Muscle of back (tissue), 3 donors: ENCODE measurements at regions not wholly inside any gene's neighbourhood (a gene's known extent, or its start where the extent isn't known, plus 50 kb on each side); places are given as distances from the start of the nearest gene placed in this dataset.
A peak's percentile ranks its signal among the peaks of the same experiment; 100 is the strongest.

Source experiments
- DNase-seq, 3 donors: peaks; one replicate each; pipeline versions ENCODE4 v3.0.0 to v3.0.0-alpha.2; 2013

DNA sequence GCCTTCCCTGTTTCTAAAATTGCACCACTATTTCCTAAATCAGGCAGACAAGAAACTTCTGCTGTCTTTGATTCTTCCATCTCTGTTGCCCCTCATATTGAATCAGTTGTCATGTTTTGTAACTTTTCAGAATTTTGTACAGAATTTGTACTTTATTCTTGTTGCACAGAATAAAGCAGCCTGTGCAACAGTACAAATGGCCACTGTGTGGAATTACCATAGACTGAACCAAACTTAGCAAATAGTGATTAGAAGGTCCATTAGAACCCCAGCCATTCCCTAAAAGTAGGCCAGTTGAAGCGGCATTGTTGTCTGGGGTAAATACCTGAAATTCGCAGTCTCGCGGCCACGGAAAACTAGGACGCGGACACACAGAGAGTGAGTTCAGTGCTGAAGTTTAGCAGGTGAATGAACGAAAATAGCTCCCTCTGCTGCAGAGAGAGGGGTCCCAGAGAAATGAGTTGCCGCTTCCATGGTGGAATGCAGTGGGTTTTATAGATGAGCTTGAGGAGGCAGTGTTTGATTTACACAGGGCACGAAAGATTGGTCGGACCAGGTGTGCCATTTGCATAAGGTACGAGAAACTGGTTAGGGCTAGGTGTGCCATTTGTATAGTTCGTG, 71.8 kb downstream of the C4orf33 start:
- peak in 1 of 3 donors; percentile 25 for DNase-seq

DNA sequence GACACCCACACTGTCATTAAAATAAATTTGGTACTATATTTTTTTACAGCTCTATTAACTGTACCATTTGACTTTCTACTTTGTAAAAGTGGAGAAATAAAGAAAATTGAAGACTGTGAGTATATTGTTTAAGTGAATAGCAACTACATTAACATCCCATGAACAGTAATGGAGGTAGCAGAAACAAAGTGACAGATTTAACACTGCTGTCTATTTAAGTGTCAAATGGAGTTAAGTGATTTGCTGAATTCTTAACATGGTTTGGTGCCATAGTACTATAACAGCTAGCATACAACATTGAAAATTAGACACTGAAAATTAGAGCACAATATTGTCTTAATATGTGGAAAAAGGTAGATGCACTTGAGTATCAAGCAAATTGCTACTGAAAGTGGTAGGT, 76.2 kb downstream of the C4orf33 start:
- no peak for DNase-seq

DNA sequence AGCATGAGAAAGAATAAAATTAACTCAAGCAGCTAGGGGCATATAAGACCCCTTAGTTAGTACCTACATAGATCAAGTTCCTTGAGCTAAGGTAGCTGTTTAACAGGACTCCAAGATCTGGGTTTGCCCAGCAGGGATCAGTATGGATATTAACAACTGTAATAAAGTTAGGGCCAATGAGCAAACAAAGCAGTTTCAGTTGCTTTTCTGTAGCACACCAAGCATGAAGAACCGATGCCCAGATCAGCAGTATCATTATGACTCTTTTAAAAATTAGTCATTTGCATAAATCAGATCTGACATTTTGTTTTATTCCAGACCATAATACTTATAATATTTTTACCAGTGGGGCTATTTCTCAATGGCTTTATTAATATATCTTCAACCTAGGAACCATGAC, 80.9 kb downstream of the C4orf33 start:
- DNase-seq: no peak

DNA sequence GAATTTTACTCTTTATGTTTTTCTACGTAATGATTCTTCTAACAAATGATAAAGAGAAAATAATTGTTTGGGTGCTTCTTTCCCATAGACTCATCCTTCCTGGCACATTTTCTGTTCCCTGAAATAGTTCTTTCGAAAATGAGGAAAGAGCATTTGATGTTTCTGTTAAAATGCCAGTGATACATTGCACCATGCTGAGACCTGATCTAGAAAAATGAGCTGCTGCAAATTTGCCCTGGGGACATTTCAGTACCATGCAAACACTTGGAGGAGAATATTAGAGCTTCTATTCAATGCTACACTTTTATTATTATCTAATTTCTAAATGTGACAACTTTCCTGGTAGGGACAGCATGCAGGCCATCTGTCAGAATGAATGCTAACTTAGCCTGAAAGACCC, 83.3 kb downstream of the C4orf33 start:
- no peak for DNase-seq

DNA sequence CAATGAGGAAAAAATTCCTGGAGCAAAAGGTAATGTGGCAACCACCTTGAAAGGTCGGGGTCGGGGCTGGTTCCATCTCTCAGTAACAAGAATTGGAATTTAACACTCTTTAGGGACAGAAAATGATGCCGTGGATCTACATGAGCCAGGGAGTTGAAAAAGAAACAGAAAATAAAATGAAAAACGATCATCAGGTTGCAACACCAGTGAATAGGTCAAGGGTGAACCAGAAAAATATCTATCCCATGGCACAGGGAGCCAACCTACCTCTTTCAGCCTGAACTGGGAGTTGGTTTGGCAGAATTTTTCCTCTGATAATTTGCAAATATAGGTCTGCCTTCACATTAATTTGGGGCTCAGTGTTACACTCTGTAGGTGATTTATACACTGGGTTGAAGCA, 93.7 kb downstream of the C4orf33 start:
- no peak for DNase-seq

DNA sequence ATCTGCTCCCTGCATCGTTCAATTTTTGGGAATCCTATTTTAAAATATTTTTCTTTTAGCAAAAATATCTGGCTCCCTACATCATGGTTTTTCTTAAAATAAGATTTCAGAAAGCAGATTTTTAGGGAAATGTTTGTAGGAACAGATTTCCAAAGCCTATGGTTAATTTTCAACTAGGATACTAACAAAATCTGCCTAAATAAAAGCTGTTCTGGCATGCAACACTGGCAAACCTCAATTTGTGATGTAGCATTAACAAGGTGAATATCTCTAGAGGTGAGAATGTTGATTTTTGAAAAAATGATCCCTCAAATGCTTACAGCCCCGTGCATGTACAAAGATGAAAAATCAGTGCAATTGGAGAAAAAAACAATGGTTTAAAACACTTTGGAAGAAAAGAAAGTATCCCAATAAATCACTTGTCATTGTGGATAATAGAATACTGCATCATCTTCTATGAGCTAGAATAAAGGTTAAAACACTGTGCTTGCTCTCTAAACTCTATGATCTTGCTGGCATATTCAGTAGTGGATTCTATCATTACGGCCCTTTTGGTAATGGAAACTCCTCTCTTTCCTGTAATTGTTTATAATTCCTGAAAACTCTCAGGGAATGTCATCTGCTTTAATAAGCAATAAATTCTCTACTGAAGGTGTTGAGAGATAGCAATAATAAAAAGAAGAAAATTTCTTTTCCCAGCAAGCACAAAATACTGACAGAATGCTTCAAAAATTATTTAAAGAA, 97.6 kb downstream of the C4orf33 start:
- no peak for DNase-seq

DNA sequence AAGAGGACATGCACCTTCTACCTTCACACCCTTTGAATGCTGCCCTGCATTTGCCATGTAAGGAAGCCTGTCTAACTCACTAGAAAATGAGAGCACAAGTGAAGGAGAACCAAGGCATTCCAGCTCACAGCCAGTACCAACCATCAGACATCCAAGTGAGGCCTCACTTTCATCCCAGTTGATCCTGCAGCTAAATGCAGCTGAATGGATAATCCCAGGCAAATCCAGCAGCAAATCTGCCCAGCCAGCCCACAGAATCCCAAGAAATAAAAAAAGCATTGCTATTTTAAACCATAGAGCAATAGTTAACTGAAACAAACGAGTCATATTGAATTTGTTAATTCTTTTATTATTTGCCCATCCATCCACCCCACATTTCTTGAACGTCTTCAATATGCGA, 112.5 kb downstream of the C4orf33 start:
- DNase-seq: no peak

DNA sequence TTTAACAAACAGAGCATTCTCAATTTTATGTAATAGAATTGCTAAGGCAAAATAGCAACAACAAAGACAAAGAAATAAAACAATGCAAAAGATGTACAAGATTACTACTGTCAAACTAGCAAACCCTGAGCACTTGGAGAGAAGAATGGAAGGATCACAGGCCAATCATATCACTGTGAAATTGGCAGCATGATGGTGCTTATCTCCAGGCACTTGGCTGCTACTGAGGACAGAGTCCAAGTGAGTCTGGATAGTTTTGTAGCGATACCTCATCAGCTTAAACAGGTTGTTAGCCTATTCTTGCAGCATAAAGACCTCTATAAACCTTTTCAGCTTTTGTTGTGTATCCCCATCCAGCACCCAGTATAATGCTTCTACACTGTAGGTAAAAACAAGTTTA, 117.7 kb downstream of the C4orf33 start:
- no peak for DNase-seq

DNA sequence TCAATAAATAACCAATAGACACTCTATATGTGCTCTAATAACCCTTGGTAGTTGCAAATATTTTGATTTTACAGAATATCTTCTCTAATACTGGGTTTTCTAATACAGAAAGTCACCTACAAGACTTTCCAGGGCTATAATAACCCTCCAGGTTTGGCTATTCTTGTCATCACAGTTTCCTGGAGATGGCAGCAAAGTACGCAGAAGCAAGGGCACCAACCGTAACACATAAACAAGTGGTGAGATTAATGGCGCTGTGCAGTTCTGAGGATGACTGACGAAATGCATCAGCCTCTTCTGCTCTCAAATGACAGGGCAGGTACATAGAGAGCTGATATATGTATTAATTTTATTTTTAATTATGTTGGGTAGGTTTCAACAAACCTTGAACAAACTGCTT, 122.4 kb downstream of the C4orf33 start:
- peak in 1 of 3 donors; percentile 19 for DNase-seq

DNA sequence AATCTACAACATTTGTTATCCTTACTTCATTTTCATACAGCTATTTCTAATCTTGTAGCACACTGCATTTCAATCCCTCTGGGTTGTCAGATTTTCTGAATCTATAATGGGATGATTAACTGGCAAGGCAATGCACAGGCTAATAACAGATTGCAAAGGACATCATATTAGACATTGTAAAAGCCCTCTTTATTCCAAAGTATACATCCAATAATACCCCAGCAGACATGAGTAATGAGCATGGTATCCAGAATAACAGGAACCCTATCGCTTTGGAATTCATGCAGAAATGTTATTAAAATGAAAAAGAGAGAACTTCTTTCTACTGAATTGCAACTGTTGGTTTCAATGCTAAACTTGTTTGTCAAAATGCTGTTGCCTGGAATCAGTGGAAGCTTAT, 122.9 kb downstream of the C4orf33 start:
- DNase-seq: peak in 1 of 3 donors; percentile 20

DNA sequence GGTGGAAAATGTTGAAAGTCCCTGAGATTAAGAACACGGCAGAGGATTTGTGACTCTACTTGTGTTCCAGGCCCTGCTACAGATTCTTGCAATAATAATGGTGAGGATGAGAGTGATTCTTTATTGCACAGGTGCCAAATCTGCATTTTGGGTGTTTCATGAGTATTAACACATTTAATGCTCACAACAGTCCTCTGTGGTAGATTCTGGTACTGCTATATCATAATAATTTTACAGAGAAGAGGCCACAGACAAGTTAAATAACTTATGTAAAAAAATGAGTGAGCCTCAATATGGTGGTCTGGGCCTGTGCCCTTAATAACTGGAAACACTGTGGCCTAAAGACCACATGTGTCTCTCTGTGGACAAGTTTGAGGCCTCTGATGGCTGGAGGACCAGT, 124.3 kb downstream of the C4orf33 start:
- no peak for DNase-seq

DNA sequence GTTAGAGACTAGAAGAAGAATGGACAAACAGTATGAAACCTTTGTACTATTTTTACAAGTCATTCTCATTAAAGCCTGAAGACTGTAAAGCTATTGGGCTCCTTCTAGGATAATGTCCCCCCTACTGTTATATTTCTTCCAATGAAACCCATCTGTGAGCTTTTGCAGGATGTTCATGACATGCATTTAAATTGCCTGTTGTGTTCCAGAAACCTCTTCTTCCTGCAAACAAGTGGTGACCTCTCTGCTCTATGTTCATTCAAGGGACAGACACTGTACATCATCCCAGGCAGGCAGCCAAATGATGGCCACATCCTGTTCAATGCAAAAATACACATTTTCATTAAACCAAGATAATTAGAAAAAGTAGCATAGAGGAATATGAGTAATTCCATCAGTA, 128.0 kb downstream of the C4orf33 start:
- peak in 1 of 3 donors; percentile 15 for DNase-seq

DNA sequence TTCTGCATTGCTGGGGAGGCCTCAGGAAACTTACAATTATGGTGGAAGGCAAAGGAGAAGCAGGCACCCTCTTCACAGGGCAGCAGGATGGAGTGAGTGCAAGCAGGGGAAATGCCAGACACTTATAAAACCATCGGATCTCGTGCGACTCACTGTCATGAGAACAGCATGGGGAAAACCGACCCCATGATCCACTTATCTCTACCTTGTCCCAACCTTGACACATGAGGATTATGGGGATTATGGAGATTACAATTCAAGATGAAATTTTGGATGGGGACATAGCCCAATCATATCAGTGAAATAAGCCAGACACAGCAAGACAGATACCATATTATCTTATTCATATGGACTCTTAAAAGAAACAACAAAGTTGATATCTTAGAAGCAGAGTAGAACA, 134.9 kb downstream of the C4orf33 start:
- no peak for DNase-seq

DNA sequence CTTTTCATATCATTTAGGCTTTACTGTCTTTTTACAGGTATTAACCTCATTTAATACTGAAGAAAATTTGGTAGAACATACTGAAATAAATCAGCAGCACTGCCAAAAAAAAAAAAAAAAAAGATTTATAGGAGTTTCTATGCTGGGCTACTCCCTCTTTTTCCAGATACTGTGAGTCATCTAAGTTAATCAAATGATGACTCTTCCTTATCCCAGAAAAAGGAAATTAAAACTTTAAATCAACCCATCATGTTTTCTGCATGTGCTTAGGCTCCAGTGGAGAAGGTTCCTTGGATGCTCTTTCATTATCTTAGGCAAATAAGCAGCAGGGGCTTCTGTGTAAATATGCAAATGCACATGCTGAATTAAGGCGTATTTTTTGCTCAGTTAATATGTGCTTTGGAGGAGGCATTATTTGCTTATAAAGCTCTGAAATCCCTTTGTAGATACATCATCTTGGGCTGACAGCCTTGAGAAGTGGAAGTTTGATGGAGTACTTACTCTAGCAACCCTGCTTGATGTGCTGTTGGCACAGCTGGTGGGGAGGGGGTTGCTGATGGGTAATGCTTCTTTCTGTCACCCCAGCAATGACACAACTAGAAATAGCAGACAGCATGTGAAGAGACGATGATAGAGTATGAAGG, 136.1 kb downstream of the C4orf33 start:
- no peak for DNase-seq

DNA sequence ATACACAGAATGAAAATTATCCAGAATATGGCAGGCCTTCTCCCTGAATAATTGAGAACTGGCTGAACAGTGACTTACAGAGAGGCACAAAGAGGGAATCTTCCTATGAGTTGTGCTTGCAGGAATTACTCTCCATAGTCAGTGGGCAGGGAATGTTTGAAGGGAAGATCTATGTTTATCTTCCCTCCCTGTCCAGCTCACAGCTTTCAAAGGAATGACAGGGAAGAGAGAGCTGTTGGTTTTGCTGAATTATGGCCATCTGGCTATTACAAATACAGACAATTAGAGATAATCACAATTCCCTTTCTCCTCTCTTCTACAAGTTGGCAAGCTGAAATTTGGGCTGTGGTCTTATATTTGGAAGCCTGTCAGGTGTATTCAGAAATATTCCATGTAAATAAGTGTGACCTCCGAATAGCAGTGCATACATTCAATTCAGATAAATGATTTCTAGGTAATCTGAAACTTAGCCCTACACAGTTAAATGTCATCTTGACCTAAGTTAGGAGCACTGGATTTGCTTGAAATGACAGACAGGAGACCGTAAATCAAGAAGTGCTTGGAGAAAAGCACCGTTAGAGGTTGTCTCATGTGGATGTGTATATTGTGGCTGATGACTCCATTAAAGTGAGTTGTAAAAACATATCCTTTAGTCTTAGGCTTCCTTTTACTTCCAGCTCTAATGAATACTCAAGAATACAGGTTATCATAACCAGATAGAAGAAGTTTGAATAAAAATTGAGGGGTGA, 136.8 kb downstream of the C4orf33 start:
- no peak for DNase-seq

DNA sequence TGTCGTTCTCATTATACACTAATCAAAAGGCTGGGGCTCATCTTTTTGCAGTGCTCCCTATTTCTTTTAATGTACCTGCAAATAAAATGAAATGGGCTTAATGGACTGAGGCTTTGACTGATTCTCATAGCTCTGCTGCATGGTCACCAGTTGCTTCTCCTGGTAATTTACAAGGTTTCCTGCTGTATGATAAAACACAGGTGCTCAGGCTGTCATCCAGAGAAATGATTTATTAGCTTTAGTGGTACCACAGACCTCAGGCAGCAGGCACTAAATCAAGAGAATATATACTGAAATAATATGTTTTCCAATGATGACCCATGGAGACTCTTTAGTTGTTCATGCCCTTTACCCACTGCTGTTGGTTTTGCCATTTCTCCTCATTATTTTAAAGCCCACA, 137.7 kb downstream of the C4orf33 start:
- no peak for DNase-seq

DNA sequence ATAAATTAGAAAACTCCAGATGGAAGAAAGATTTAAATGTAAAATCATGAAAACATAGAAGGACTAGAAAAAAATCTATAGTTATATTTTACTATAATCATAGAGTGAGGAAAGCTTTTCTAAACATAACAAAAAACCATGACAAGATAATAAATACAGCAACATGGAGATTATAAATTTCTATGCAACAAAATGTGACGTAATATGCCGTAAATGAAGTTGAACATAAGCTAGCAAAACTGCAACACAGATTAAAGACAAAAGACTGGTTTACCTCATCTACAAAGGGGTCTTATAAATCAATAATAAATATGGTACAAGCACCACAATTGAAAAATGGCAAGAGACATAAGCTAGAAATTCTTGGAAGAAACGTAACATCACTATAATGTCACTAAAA, 140.4 kb downstream of the C4orf33 start:
- DNase-seq: no peak

DNA sequence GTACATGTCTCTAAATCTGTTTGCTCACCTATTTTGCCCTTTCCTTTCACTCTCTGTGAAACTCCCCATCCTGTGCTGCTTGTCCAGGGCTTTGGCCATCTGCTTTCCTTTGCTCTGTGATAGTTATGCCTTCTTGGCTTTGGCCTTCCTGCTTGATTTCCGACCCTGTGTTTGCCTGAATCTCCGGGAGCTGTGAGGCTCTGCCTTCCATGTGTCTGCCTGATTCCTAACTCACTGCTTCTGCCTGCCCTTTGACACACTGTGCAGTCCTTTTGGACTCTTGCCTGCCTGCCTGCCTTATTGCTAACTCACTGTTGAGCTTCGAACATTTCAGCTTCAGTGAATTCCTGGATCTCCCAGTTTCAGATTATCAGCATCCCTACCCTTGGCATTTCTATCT, 143.1 kb downstream of the C4orf33 start:
- DNase-seq: peak in 1 of 3 donors; percentile 43

DNA sequence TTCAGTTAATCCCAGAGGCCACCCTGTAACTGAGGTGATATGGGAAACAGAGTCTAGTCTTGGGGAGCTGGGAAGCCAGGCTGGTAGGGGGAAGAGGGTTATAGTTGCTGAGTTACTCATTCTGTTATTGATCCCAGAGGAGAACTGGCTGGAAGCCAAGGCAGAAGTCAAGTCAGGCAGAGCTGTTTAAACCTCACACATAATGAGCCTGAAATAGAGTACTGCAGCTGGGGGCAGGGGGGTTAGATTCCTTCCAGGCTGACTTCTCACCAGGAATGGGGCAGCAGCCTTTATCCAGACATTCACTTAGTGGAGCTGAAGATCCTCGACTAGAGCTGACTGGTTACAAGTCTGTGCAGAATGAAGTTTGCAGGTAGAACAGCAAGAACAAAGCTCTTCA, 144.9 kb downstream of the C4orf33 start:
- DNase-seq: peak in 2 of 3 donors; percentile 19 to 24

DNA sequence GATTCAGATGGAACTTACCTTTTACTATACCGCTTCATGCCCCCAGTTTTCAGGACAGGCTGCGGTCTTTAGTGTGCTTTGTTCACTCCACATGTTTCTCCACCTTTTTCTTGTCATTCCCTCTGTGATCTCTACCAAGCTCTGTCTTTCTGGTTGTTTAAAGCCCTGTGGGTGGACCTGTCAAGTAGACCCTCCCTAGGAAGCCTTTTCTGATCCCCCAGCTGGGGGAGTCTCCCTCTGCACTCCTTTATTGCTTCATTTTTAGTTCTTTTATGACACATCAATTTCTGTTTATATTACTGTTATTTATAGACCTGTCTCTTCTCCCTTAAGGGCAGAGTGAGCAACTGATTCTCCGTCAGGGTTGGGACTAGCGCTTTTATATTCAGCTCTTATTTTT, 150.2 kb downstream of the C4orf33 start:
- DNase-seq: no peak

DNA sequence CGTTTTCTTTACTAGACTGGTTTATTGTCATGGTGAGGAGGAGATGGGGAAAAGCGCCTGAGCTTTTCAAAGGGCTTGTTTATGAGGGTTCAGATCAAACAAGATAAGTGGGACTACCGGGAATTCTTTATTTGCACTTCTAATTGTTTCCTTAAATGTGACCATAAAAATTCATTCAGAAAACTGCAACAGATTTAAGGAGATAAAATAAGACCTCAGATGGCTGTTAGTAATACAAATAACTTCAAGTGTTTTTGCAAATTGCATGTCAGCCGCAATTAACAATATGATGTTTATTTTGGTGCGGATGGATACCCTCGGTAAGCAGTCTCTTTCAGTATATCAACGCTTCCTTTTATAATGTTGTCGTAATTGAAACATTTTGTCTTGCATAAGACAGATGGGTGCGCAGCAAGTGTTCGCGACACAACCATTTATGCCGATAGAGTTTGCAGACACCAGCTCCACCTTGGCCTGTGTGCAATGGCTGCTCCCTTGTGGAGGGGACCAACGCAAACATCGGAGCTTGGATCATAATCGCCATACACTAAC, 151.0 kb downstream of the C4orf33 start:
- DNase-seq: no peak

DNA sequence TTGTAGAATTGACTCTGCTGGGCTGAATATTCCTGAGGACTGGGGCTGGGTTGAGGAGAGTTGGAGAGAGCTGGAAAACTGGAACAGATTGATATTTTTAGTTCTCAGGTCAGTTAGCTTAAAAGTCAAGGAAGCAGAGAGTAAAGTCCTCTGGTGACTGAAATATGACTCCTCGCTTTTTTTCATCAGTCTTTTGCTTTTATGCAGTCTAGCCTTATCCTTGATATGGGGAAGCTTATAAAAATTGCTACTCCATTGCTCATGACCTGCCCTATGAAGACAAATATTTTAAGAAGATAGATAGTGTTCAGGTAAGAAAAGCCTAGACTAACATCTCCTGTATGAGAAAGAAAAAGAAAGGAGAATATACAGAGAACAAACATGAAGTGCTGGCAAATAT, 152.7 kb downstream of the C4orf33 start:
- DNase-seq: no peak
